Caco-2 (cell line): ENCODE measurements at regions not wholly inside any gene's neighbourhood (a gene's known extent, or its start where the extent isn't known, plus 50 kb on each side); places are given as distances from the start of the nearest gene placed in this dataset.

Source experiments
- BruUV-seq: library from RNA; stranded (reverse); fragments of 400-500 nt; replicated peaks from 2 replicates; lab custom pipeline; 2021; lab: Mats Ljungman, UMichigan
- CTCF ChIA-PET: fragments of 300-600 bp; sonication (Branson Sonifier 250); formaldehyde crosslinking; loops from one replicate; lab custom pipeline; 2022; ENCODE audit warnings: antibody characterized with exemption; lab: Charles Lee
- POLR2A ChIA-PET: fragments of 300-600 bp; sonication (Branson Sonifier 250); formaldehyde crosslinking; loops from one replicate; lab custom pipeline; 2022; ENCODE audit warnings: antibody characterized with exemption; lab: Charles Lee
- DNase-seq, 2 experiments: peaks; one replicate each; pipeline versions ENCODE4 v3.0.0 to v3.0.0-alpha.2; 2020 to 2022
- H3K27me3 ChIP-seq: replicated peaks from 2 replicates; pipeline ENCODE4 v1.6.0; 2011; ENCODE audit warnings: low read length; ENCODE audit not compliant: control insufficient read depth, insufficient read depth
- H3K36me3 ChIP-seq: 2 replicates; pipeline ENCODE4 v1.5.1; 2011; ENCODE audit warnings: low read length; ENCODE audit not compliant: control insufficient read depth, insufficient read depth
- H3K4me1 ChIP-seq: fragments of 250-450 bp; sonication (Bioruptor Pico); 2 replicates; pipeline ENCODE4 v1.5.1; 2020; ENCODE audit warnings: mild to moderate bottlenecking
- H3K4me3 ChIP-seq: 2 replicates; pipeline ENCODE4 v1.5.1; 2011; ENCODE audit warnings: low read depth, mild to moderate bottlenecking, control low read depth, low read length
- H3K9me3 ChIP-seq: fragments of 250-450 bp; sonication (Bioruptor Pico); 2 replicates; pipeline ENCODE4 v1.5.1; 2020; ENCODE audit warnings: mild to moderate bottlenecking, moderate library complexity
- H3K27ac Mint-ChIP-seq: one replicate; pipeline ENCODE4 v1.8.0; 2022; ENCODE audit warnings: mixed read lengths; ENCODE audit not compliant: unreplicated experiment
- H3K27me3 Mint-ChIP-seq: one replicate; pipeline ENCODE4 v1.8.0; 2022; ENCODE audit warnings: mixed read lengths; ENCODE audit not compliant: insufficient read depth, unreplicated experiment
- H3K36me3 Mint-ChIP-seq: one replicate; pipeline ENCODE4 v1.8.0; 2022; ENCODE audit warnings: mild to moderate bottlenecking, mixed read lengths; ENCODE audit not compliant: insufficient read depth, unreplicated experiment
- H3K4me1 Mint-ChIP-seq: one replicate; pipeline ENCODE4 v1.8.0; 2022; ENCODE audit warnings: low read depth, mixed read lengths; ENCODE audit not compliant: unreplicated experiment
- H3K4me3 Mint-ChIP-seq: one replicate; pipeline ENCODE4 v1.8.0; 2022; ENCODE audit warnings: mild to moderate bottlenecking, moderate library complexity, mixed read lengths; ENCODE audit not compliant: unreplicated experiment
- H3K9me3 Mint-ChIP-seq: one replicate; pipeline ENCODE4 v1.8.0; 2022; ENCODE audit warnings: mixed read lengths; ENCODE audit not compliant: unreplicated experiment
- CTCF ChIP-seq, 2 experiments: fragments of 200-600 bp in 1 of 2; IDR thresholded peaks; 1 replicate in 1 of 2; 2 replicates in 1 of 2; pipeline versions ENCODE4 v1.5.1 to v1.8.0; 2011 to 2022; ENCODE audit warnings: antibody characterized with exemption in 1 of 2, control low read depth in 1 of 2, inconsistent platforms in 1 of 2, low read depth in 1 of 2, low read length in 1 of 2, mild to moderate bottlenecking in 1 of 2, moderate library complexity in 1 of 2; ENCODE audit not compliant: insufficient read depth in 1 of 2, severe bottlenecking in 1 of 2, unreplicated experiment in 1 of 2
- intact Hi-C: fragments of 100-400 bp; cut with micrococcal nuclease; formaldehyde crosslinking; loops from one replicate; pipeline ENCODE4 v1.10.0; 2022; ENCODE audit not compliant: unreplicated experiment

GRCh38 chr2:71925268-71926088 is 222.2 kb downstream of the CYP26B1 start:
- POLR2A ChIA-PET, result no interaction called here
- no peak overlapping the region for H3K4me3 ChIP-seq
- peaks cover 6% of the 10 kb centered on the region; the same call in 1 of the 2 replicates for H3K4me1 ChIP-seq
- Mint-ChIP-seq H3K27me3 (no peaks in the 10 kb centered on the region), H3K4me1 (no peaks in the 10 kb centered on the region), H3K27ac (no peak overlapping the region), H3K9me3 (no peaks in the 10 kb centered on the region), H3K4me3 (no peak overlapping the region), H3K36me3 (no peaks in the 10 kb centered on the region)
- no peaks in the 10 kb centered on the region for H3K9me3 ChIP-seq
- no peaks in the 10 kb centered on the region for H3K27me3 ChIP-seq
- intact Hi-C loops, result no loop called here
- TF ChIP-seq CTCF (IDR thresholded peaks at IDR 0.05; ENCODE audit: insufficient read depth in 1 of 2, low read depth in 1 of 2, low read length in 1 of 2, severe bottlenecking in 1 of 2, unreplicated experiment in 1 of 2), result no peak
- peak in 1 of 2 experiments; percentile 58 for DNase-seq
- CTCF ChIA-PET, result interaction anchor here (0.5 to 4.0 kb wide), 4 partner anchors 70 to 252 kb away, joined by 3 to 82 read pairs (median 5); no protein-coding TSS in a partner anchor
- no TSS peak for BruUV-seq
- H3K36me3 ChIP-seq, result no peaks in the 10 kb centered on the region

- H3K27ac Mint-ChIP-seq, result no peak overlapping the region
- H3K9me3 ChIP-seq, result peaks cover 5% of the 10 kb centered on the region; the same call in 1 of the 2 replicates
- intact Hi-C loops, result loop anchor here (1.0 kb wide), 4 partner anchors 71 to 655 kb away; no protein-coding TSS in a partner anchor
- POLR2A ChIA-PET, result no interaction called here
- H3K36me3 Mint-ChIP-seq, result no peaks in the 10 kb centered on the region
- TF ChIP-seq CTCF (IDR thresholded peaks at IDR 0.05; ENCODE audit: insufficient read depth in 1 of 2, low read depth in 1 of 2, low read length in 1 of 2, severe bottlenecking in 1 of 2, unreplicated experiment in 1 of 2), result peak; percentile 81 to 89
- no peaks in the 10 kb centered on the region for H3K36me3 ChIP-seq
- H3K27me3 ChIP-seq, result no peaks in the 10 kb centered on the region
- H3K4me3 Mint-ChIP-seq, result no peak overlapping the region
- DNase-seq, result peak; percentile 71 to 76
- CTCF ChIA-PET, result interaction anchor here (0.5 to 4.0 kb wide), 14 partner anchors 10 to 365 kb away, joined by 3 to 82 read pairs (median 4); no protein-coding TSS in a partner anchor
- no TSS peak for BruUV-seq
- no peaks in the 10 kb centered on the region for H3K27me3 Mint-ChIP-seq
- H3K9me3 Mint-ChIP-seq, result no peaks in the 10 kb centered on the region
- peaks cover 6% of the 10 kb centered on the region; the same call in 1 of the 2 replicates for H3K4me1 ChIP-seq
- no peak overlapping the region for H3K4me3 ChIP-seq
- no peaks in the 10 kb centered on the region for H3K4me1 Mint-ChIP-seq
Observed at GRCh38 chr2:71923887-71924533, 223.7 kb downstream of the CYP26B1 start.

- peaks cover 6% of the 10 kb centered on the region; the same call in 1 of the 2 replicates for H3K4me1 ChIP-seq
- Mint-ChIP-seq H3K9me3 (peaks cover 8% of the 10 kb centered on the region), H3K27ac (no peak overlapping the region), H3K36me3 (no peaks in the 10 kb centered on the region), H3K4me3 (no peak overlapping the region), H3K4me1 (no peaks in the 10 kb centered on the region), H3K27me3 (no peaks in the 10 kb centered on the region)
- H3K27me3 ChIP-seq, result no peaks in the 10 kb centered on the region
- H3K9me3 ChIP-seq, result peaks cover 13% of the 10 kb centered on the region; the same call in 1 of the 2 replicates
- BruUV-seq, result no TSS peak
- no peak for DNase-seq
- no peak overlapping the region for H3K4me3 ChIP-seq
- H3K36me3 ChIP-seq, result no peaks in the 10 kb centered on the region
- CTCF ChIA-PET, result interaction anchor here (1.4 to 4.0 kb wide), 2 partner anchors 71 to 227 kb away, joined by 6 to 82 read pairs; no protein-coding TSS in a partner anchor
- TF ChIP-seq CTCF (IDR thresholded peaks at IDR 0.05; ENCODE audit: insufficient read depth in 1 of 2, low read depth in 1 of 2, low read length in 1 of 2, severe bottlenecking in 1 of 2, unreplicated experiment in 1 of 2), result no peak
- POLR2A ChIA-PET, result no interaction called here
- intact Hi-C loops, result no loop called here
Observed at GRCh38 chr2:71923143-71923525, 224.5 kb downstream of the CYP26B1 start.
